IMR-90 (cell line): ENCODE measurements at regions not wholly inside any gene's neighbourhood (a gene's known extent, or its start where the extent isn't known, plus 50 kb on each side); places are given as distances from the start of the nearest gene placed in this dataset.

ENCODE experiments used
- CEBPB ChIP-seq: IDR thresholded peaks from 2 replicates; pipeline ENCODE4 v1.6.1; 2012; ENCODE audit warnings: low read depth, low read length, improper control_type of control experiment
- CHD1 ChIP-seq: IDR thresholded peaks from 2 replicates; pipeline ENCODE4 v1.6.1; 2012; ENCODE audit warnings: low read depth, low read length, improper control_type of control experiment
- POLR2A ChIP-seq: IDR thresholded peaks from 2 replicates; pipeline ENCODE4 v1.6.1; 2012; ENCODE audit warnings: mild to moderate bottlenecking, low read depth, low read length
- RAD21 ChIP-seq: IDR thresholded peaks from 2 replicates; pipeline ENCODE4 v1.6.1; 2012; ENCODE audit warnings: low read length, improper control_type of control experiment
- RFX5 ChIP-seq: IDR thresholded peaks from 2 replicates; pipeline ENCODE4 v1.8.0; 2012; ENCODE audit warnings: low read depth, mild to moderate bottlenecking, low read length, moderate library complexity
- SMC3 ChIP-seq: fragments of 150-350 bp; IDR thresholded peaks from 2 replicates; pipeline ENCODE4 v1.6.1; 2016; ENCODE audit warnings: low read depth, mild to moderate bottlenecking, antibody characterized with exemption, low read length, moderate library complexity
- TF ChIP-seq, protein P1 (sequence below): fragments of 150-350 bp; IDR thresholded peaks from 2 replicates; pipeline ENCODE4 v1.6.1; 2017; ENCODE audit warnings: mild to moderate bottlenecking, antibody characterized with exemption, low read length, low read depth
- TF ChIP-seq, protein P2 (sequence below): conservative IDR thresholded peaks from 2 replicates; pipeline ENCODE4 v1.5.1; 2012; ENCODE audit warnings: mild to moderate bottlenecking, low read depth, low read length, improper control_type of control experiment
- TF ChIP-seq, protein P3 (sequence below): fragments of 150-350 bp; IDR thresholded peaks from 2 replicates; pipeline ENCODE4 v1.6.1; 2016; ENCODE audit warnings: low read depth, mild to moderate bottlenecking, low read length, moderate library complexity, borderline replicate concordance

DNA sequence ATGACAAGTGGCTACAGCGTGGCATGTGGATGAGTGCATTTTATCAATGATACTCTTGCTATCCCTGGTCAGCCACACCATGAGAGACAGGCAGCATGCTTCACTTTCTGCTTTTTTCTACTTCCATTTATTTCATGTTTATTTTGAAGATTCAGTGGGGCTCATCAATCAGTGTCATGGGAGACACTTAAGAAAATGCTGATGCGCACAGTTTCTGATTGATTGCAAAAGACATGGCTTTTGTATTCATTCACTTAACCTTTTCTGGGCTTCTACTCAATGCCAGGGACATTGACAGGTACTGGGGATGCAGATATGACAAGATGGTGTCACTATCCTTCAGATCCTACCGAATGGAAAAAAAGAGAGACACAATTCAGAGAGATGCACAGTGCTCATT, 50.9 kb upstream of the CFAP161 start:
- TF ChIP-seq, protein P1, sequence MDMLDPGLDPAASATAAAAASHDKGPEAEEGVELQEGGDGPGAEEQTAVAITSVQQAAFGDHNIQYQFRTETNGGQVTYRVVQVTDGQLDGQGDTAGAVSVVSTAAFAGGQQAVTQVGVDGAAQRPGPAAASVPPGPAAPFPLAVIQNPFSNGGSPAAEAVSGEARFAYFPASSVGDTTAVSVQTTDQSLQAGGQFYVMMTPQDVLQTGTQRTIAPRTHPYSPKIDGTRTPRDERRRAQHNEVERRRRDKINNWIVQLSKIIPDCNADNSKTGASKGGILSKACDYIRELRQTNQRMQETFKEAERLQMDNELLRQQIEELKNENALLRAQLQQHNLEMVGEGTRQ: no peak
- TF ChIP-seq, protein P2, sequence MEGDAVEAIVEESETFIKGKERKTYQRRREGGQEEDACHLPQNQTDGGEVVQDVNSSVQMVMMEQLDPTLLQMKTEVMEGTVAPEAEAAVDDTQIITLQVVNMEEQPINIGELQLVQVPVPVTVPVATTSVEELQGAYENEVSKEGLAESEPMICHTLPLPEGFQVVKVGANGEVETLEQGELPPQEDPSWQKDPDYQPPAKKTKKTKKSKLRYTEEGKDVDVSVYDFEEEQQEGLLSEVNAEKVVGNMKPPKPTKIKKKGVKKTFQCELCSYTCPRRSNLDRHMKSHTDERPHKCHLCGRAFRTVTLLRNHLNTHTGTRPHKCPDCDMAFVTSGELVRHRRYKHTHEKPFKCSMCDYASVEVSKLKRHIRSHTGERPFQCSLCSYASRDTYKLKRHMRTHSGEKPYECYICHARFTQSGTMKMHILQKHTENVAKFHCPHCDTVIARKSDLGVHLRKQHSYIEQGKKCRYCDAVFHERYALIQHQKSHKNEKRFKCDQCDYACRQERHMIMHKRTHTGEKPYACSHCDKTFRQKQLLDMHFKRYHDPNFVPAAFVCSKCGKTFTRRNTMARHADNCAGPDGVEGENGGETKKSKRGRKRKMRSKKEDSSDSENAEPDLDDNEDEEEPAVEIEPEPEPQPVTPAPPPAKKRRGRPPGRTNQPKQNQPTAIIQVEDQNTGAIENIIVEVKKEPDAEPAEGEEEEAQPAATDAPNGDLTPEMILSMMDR: no peak
- no peak for TF ChIP-seq POLR2A
- no peak for TF ChIP-seq RFX5
- no peak for TF ChIP-seq CHD1
- TF ChIP-seq SMC3: no peak
- TF ChIP-seq CEBPB: no peak
- TF ChIP-seq RAD21: no peak
- TF ChIP-seq, protein P3, sequence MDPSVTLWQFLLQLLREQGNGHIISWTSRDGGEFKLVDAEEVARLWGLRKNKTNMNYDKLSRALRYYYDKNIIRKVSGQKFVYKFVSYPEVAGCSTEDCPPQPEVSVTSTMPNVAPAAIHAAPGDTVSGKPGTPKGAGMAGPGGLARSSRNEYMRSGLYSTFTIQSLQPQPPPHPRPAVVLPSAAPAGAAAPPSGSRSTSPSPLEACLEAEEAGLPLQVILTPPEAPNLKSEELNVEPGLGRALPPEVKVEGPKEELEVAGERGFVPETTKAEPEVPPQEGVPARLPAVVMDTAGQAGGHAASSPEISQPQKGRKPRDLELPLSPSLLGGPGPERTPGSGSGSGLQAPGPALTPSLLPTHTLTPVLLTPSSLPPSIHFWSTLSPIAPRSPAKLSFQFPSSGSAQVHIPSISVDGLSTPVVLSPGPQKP: no peak
